ENCODE measurements at regions not wholly inside any gene's neighbourhood (a gene's known extent, or its start where the extent isn't known, plus 50 kb on each side); places are given as distances from the start of the nearest gene placed in this dataset.
"Not testable (repeated sequence)": the region's sequence is repeated elsewhere in the genome, so short reads cannot be mapped to it uniquely, and the experiment has no call there.

- DNase-seq (ENCODE audit: low read depth in 2 of 2), result no peak
Observed at GRCh38 chr6:90372450-90372849, 75.8 kb upstream of the BACH2 start.

- no peak for DNase-seq (ENCODE audit: low read depth in 2 of 2)
Observed at GRCh38 chr6:90370493-90370959, 73.9 kb upstream of the BACH2 start.

DNA sequence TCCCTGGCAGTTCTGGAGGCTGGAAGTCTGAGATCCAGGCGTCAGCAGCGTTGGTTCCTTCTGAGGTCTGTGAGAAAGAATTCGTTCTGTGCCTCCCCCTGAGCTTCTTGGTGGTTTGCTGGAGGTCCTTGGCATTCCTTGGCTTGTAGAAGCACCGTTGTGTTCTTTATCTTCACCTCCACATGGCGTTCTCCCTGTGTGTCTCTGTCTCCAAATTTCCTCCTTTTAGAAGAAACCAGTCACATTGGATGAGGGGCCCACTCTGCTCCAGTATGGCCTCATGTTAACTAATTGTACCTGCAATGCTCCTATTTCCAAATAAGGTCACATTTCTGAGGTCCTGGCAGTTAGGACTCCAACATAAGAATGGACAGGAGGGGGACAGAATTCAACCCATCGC lies 73.0 kb upstream of the BACH2 start:
- no peak for DNase-seq (ENCODE audit: low read depth in 2 of 2)

- DNase-seq (ENCODE audit: low read depth in 2 of 2), result no peak
Observed at GRCh38 chr6:90369024-90369519, 72.4 kb upstream of the BACH2 start.

DNA sequence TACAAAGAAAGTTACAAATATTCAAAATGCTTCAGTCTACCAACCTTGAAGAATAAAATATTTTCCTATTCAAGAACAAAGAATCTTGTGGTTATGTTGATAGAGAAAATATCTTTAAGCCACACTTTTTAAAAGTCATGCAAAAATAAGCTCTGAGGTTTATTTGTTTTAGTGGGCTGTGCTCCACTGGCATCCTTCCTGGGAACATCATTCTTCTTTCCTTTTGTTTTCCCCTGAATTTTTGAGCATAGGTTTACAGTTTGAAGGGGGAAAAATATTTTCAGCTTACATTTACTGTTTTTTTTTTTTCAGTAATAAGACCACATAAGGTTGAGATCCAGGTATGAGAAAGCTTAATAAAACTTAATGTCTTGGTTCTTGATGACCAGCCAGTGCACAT lies 72.0 kb upstream of the BACH2 start:
- DNase-seq (ENCODE audit: low read depth in 2 of 2), result no peak

DNA sequence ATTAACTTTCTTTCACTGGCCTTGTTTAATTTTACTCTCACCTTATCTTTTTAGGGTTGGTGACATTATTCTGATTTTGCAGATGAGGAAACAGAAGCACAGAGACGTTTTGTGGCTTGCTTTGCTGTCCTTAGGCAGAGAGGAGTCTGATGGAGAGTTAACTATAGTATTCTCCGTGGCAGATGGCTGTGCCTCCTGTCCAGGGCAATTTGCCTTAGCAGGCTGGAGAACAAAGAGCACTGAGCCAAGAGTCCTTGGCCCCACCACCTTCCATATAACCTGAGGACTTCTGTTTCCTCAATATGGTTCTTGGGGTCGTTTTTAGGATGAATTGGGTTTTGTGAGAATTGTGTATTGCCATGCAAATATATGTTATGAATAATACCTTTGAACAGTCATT lies 71.4 kb upstream of the BACH2 start:
- DNase-seq (ENCODE audit: low read depth in 2 of 2), result no peak

DNA sequence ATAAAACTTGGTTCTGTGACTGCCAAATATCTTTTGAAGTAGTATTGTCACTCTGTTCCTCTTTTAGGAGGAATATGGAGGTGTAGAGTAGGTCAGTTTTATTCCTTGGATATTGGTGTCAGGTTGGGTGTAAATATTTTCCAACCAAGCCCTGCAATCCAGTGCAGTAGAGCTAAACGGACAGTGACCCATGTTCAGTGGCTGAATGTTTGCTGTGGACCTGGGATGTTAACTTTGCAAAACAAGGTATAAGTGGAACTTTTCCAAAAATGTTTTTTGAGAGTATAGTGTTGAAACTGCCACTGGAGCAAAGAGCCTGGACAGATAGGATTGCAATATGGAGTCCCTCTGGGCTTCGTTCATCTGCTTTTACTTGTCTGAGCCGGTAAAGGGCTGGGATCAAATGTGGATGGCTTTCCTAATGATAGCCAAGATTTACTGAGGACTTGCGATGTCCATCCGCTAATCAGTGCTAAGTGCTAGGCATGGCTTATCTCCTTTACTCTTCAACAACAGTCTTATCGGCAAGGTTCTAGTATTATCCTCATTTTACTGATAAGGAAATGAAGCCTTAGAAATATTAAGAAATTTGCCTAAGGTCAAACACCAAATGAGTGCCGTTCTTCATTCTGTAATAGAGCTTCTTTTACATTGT lies 69.0 kb upstream of the BACH2 start:
- no peak for DNase-seq (ENCODE audit: low read depth in 2 of 2)

DNA sequence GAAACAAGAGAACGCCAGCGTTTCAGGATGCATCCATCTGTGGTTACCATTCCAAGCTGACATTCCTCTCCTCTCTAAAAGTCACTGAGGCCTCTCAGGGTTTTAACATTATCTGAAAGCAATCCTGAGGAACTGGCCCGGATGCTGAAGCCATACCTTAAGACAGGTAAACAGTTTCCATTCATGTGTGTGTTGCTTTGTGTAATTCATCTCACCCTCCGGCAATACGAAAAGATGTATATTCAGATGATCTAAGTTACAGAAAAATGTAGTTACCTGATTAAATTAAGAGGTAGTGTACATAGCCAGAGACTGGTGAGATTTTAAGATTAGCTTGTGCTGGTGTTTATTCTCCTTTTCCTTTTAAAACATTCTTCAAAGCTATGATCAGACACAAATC lies 68.4 kb upstream of the BACH2 start:
- DNase-seq (ENCODE audit: low read depth in 2 of 2), result no peak

GRCh38 chr6:90364286-90364685 lies 67.6 kb upstream of the BACH2 start:
- no peak for DNase-seq (ENCODE audit: low read depth in 2 of 2)

- no peak for DNase-seq (ENCODE audit: low read depth in 2 of 2)
Observed at GRCh38 chr6:90362318-90362717, 65.7 kb upstream of the BACH2 start.

- DNase-seq (ENCODE audit: low read depth in 2 of 2), result no peak
Observed at GRCh38 chr6:90361174-90361573, 64.5 kb upstream of the BACH2 start.

GRCh38 chr6:90358036-90358770 lies 61.6 kb upstream of the BACH2 start:
- not testable (repeated sequence) for DNase-seq (ENCODE audit: low read depth in 2 of 2)

- no peak for DNase-seq (ENCODE audit: low read depth in 2 of 2)
Observed at GRCh38 chr6:90356012-90356421, 59.4 kb upstream of the BACH2 start.

DNA sequence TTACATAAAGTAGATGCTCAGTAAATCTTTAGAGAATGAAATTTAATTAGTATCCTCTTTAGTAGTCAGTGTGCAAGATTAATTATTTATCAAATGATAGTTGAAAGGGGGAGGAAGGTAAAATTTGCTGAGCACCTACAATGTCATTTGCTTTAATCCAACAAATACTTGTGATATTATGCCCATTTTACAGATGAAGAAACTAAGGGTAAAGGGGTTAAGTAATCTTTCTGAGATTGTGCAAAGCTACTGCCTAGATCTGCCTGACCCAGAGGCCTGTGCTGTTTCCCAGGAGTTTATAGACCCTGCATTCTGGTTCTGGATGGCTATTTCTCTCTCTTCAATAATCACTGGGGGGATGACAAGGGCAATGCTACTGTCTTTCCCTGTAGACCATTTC lies 58.3 kb upstream of the BACH2 start:
- DNase-seq (ENCODE audit: low read depth in 2 of 2), result no peak

GRCh38 chr6:90351696-90352095 lies 55.1 kb upstream of the BACH2 start:
- no peak for DNase-seq (ENCODE audit: low read depth in 2 of 2)

DNA sequence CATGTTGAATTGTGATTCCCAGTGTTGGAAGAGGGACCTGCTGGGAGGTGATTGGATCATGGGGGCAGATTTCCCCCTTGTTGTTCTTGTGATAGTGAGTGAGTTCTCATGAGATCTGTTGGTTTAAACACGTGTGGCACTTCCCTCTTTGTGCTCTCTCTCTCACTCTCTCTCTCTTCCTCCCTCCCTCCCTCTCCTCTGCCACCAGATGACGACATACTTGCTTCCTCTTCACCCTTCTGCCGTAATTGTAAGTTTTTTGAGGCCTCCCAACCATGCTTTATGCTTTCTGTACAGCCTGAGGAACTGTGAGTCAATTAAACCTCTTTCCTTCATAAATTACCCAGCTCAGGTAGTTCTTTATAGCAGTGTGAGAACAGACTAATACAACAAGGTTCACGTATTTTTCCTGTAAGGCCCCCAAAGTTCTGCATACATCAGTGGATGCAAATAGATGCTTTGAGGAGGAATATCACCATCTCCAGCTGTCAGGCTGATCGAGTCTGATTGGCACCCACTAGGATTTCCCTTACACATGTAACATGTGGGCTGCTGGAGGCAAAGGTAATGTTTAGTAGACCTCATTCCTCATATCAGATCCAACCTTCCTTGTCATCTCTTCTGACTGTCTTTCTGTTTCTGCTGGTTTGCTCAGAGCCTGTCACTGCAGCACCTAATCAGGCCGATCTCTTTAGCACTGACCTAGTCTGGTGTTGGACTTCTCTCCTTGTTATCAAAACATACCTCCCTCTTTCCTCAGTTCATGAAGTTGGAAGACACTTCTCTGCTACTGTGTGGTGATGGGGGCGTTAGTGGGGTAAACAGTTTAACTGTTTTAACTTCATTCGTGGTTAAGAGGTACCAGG lies 54.3 kb upstream of the BACH2 start:
- no peak for DNase-seq (ENCODE audit: low read depth in 2 of 2)

GRCh38 chr6:90347411-90347851 lies 50.8 kb upstream of the BACH2 start:
- DNase-seq (ENCODE audit: low read depth in 2 of 2), result peak in 1 of 2 donors; percentile 42

DNA sequence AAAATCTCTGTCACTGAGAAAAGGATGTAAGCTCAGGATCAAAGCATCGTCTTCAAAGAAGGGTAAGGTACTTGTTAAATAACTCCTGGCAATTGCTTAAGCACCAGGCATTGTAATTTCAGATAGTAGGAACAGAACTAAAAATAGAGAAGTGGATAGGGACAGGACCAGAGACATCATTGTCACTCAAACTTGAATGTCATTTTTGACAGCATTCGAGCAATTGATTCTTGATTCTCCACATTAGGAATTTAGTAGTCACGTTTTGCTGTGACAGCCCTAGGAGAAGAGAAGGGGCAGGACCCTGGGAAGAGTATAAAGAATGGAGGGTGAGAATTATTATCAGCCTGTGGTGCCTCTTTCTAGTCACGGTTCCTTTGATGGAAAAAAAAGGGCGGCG lies 50.1 kb upstream of the BACH2 start:
- DNase-seq (ENCODE audit: low read depth in 2 of 2), result no peak
